B cell (primary cell): ENCODE measurements at regions not wholly inside any gene's neighbourhood (a gene's known extent, or its start where the extent isn't known, plus 50 kb on each side); places are given as distances from the start of the nearest gene placed in this dataset.

Source experiments
- ATAC-seq: fragments of 200-7000 bp; cut with Tn5 transposase; one replicate; pipeline ENCODE4 v1.10.0; 2021; ENCODE audit warnings: low read depth, mild to moderate bottlenecking, moderate number of reproducible peaks, moderate library complexity
- CTCF ChIA-PET: fragments of 350-600 bp; sonication (Branson Sonifier 250); formaldehyde crosslinking; loops from one replicate; lab custom pipeline; 2021; ENCODE audit warnings: antibody characterized with exemption, inconsistent platforms; lab: Charles Lee
- POLR2A ChIA-PET: fragments of 350-600 bp; sonication (Branson Sonifier 250); formaldehyde crosslinking; loops from one replicate; lab custom pipeline; 2021; ENCODE audit warnings: antibody characterized with exemption; lab: Charles Lee
- DNase-seq: peaks from one replicate; pipeline ENCODE4 v3.0.0; 2013
- H2AFZ ChIP-seq: 2 replicates; pipeline ENCODE4 v1.6.1; 2012; ENCODE audit warnings: mild to moderate bottlenecking, low read depth, low read length; ENCODE audit not compliant: insufficient read depth, poor library complexity, severe bottlenecking
- H3K27ac ChIP-seq, 2 donors: 1 replicate in 1 of 2; 2 replicates in 1 of 2; pipeline ENCODE4 v1.5.1; 2012 to 2013; ENCODE audit warnings: low read length in 2 of 2, mild to moderate bottlenecking in 2 of 2, moderate library complexity in 1 of 2
- H3K27me3 ChIP-seq, 4 experiments: fragments of 200-600 bp in 1 of 4; sonication (generic) in 1 of 4; replicated peaks in 1 of 4; 1 replicate in 2 of 4; 2 replicates in 2 of 4; pipeline versions ENCODE4 v1.6.1 to v1.7.0; 2013 to 2016; ENCODE audit warnings: low read length in 3 of 4, mild to moderate bottlenecking in 2 of 4, mixed read lengths in 1 of 4, moderate library complexity in 1 of 4; ENCODE audit not compliant: insufficient read depth in 4 of 4, control insufficient read depth in 3 of 4; ENCODE audit errors: control extremely low read depth in 1 of 4
- H3K36me3 ChIP-seq, 2 experiments: replicated peaks in 1 of 2; 1 replicate in 1 of 2; 2 replicates in 1 of 2; pipeline versions ENCODE4 v1.6.1 to v1.7.1; 2013; ENCODE audit warnings: low read length in 1 of 2; ENCODE audit not compliant: insufficient read depth in 2 of 2, control insufficient read depth in 1 of 2; ENCODE audit errors: control extremely low read depth in 1 of 2, extremely low read depth in 1 of 2
- H3K4me1 ChIP-seq, 2 donors: fragments of 200-600 bp in 1 of 2; sonication (generic) in 1 of 2; 1 replicate in 1 of 2; 2 replicates in 1 of 2; pipeline versions ENCODE4 v1.5.1 to v1.6.1; 2013 to 2017; ENCODE audit warnings: low read length in 2 of 2; ENCODE audit not compliant: control insufficient read depth in 2 of 2, insufficient read depth in 2 of 2
- H3K4me2 ChIP-seq: replicated peaks from 2 replicates; pipeline ENCODE3; 2012; ENCODE audit warnings: mild to moderate bottlenecking, low read depth, low read length; ENCODE audit not compliant: poor library complexity, severe bottlenecking
- H3K4me3 ChIP-seq, 5 experiments: fragments of 200-600 bp in 1 of 5; sonication (generic) in 1 of 5; 1 replicate in 3 of 5; 2 replicates in 2 of 5; pipeline versions ENCODE4 v1.5.1 to v1.7.0; 2011 to 2016; ENCODE audit warnings: low read length in 4 of 5, mild to moderate bottlenecking in 4 of 5, low read depth in 2 of 5, control low read depth in 1 of 5, moderate library complexity in 1 of 5; ENCODE audit not compliant: insufficient read depth in 1 of 5; ENCODE audit errors: control extremely low read depth in 1 of 5, extremely low read depth in 1 of 5
- H3K79me2 ChIP-seq: fragments of 200-600 bp; sonication (generic); one replicate; pipeline ENCODE4 v1.6.0; 2016; ENCODE audit warnings: low read length; ENCODE audit not compliant: control insufficient read depth, insufficient read depth
- H3K9ac ChIP-seq: fragments of 200-600 bp; sonication (generic); 2 replicates; pipeline ENCODE4 v1.6.1; 2017; ENCODE audit warnings: mild to moderate bottlenecking, low read length, moderate library complexity
- H3K9me3 ChIP-seq, 3 donors: one replicate each; pipeline versions ENCODE4 v1.6.1 to v1.7.1; 2013; ENCODE audit warnings: low read length in 2 of 3; ENCODE audit not compliant: control insufficient read depth in 2 of 3, insufficient read depth in 1 of 3; ENCODE audit errors: control extremely low read depth in 1 of 3
- H4K20me1 ChIP-seq: 2 replicates; pipeline ENCODE4 v1.6.0; 2012; ENCODE audit warnings: mild to moderate bottlenecking, low read length; ENCODE audit not compliant: insufficient read depth, control insufficient read depth, poor library complexity, severe bottlenecking
- H3K27ac Mint-ChIP-seq: one replicate; pipeline ENCODE4 v1.8.0; 2021; ENCODE audit warnings: mixed read lengths
- H3K27me3 Mint-ChIP-seq: one replicate; pipeline ENCODE4 v1.8.0; 2021; ENCODE audit warnings: mixed read lengths
- H3K4me1 Mint-ChIP-seq: one replicate; pipeline ENCODE4 v1.8.0; 2021; ENCODE audit warnings: mixed read lengths
- H3K4me3 Mint-ChIP-seq: one replicate; pipeline ENCODE4 v1.8.0; 2021; ENCODE audit warnings: mixed read lengths
- H3K9me3 Mint-ChIP-seq: one replicate; pipeline ENCODE4 v1.8.0; 2022; ENCODE audit warnings: mixed read lengths; ENCODE audit not compliant: insufficient read depth
- CTCF ChIP-seq: fragments of 200-600 bp; IDR thresholded peaks from one replicate; pipeline ENCODE4 v1.8.0; 2022; ENCODE audit warnings: antibody characterized with exemption, mild to moderate bottlenecking
- EZH2 ChIP-seq: IDR thresholded peaks from 2 replicates; pipeline ENCODE4 v1.6.1; 2012; ENCODE audit warnings: borderline replicate concordance, low read depth, mild to moderate bottlenecking, moderate library complexity, low read length; ENCODE audit not compliant: insufficient read depth, poor library complexity, severe bottlenecking
- WGBS: methylation state at CpG from one replicate; pipeline ENCODE4 v1.1.5; 2013; ENCODE audit warnings: missing lambda C conversion rate; ENCODE audit not compliant: insufficient coverage; 5-methylcytosine and 5-hydroxymethylcytosine counted together
- intact Hi-C: fragments of 100-400 bp; cut with micrococcal nuclease; formaldehyde crosslinking; loops from one replicate; pipeline ENCODE4 v1.10.0; 2022

GRCh38 chr2:228321015-228321414 lies 139.5 kb upstream of the SPHKAP start:
- no peaks in the 10 kb centered on the region for H3K4me1 ChIP-seq
- TF ChIP-seq CTCF (no peak), EZH2 (no peak)
- H3K4me3 ChIP-seq = no peak overlapping the region
- no peak overlapping the region for H3K27ac Mint-ChIP-seq
- H3K36me3 ChIP-seq = no peaks in the 10 kb centered on the region
- H3K4me1 Mint-ChIP-seq = no peaks in the 10 kb centered on the region
- H4K20me1 ChIP-seq = no peaks in the 10 kb centered on the region
- H3K9me3 Mint-ChIP-seq = peaks cover 2% of the 10 kb centered on the region
- H3K4me2 ChIP-seq = no peak overlapping the region
- no peaks in the 10 kb centered on the region for H3K79me2 ChIP-seq
- H3K4me3 Mint-ChIP-seq = no peak overlapping the region
- no peak overlapping the region for H3K27ac ChIP-seq
- H3K27me3 Mint-ChIP-seq = no peaks in the 10 kb centered on the region
- no peak overlapping the region for H2AFZ ChIP-seq
- ChIA-PET CTCF (no interaction called here), POLR2A (no interaction called here)
- H3K9ac ChIP-seq = no peak overlapping the region
- intact Hi-C loops = no loop called here
- 100% methylated on average over 5 of the region's 7 CpGs for WGBS
- peaks cover 0 to 2% (median 0%) of the 10 kb centered on the region in 3 donors for H3K9me3 ChIP-seq
- H3K27me3 ChIP-seq = no peaks in the 10 kb centered on the region
- no peak for DNase-seq
- no peak for ATAC-seq

GRCh38 chr2:228318218-228318617 lies 136.7 kb upstream of the SPHKAP start:
- no peaks in the 10 kb centered on the region for H3K36me3 ChIP-seq
- TF ChIP-seq CTCF = no peak
- TF ChIP-seq EZH2 = no peak
- no peak for DNase-seq
- no peak overlapping the region for H3K27ac ChIP-seq
- Mint-ChIP-seq H3K9me3 (peaks cover 2% of the 10 kb centered on the region), H3K27ac (no peak overlapping the region), H3K4me3 (no peak overlapping the region), H3K4me1 (no peaks in the 10 kb centered on the region), H3K27me3 (no peaks in the 10 kb centered on the region)
- H3K4me3 ChIP-seq = no peak overlapping the region
- H3K9ac ChIP-seq = no peak overlapping the region
- no peaks in the 10 kb centered on the region for H3K27me3 ChIP-seq
- no peaks in the 10 kb centered on the region for H3K4me1 ChIP-seq
- intact Hi-C loops = no loop called here
- H3K79me2 ChIP-seq = no peaks in the 10 kb centered on the region
- 80% methylated on average over 1 of the region's 1 CpG for WGBS
- no peak overlapping the region for H3K4me2 ChIP-seq
- ChIA-PET POLR2A (no interaction called here), CTCF (no interaction called here)
- H4K20me1 ChIP-seq = no peaks in the 10 kb centered on the region
- H2AFZ ChIP-seq = no peak overlapping the region
- peaks cover 0 to 2% (median 0%) of the 10 kb centered on the region in 3 donors for H3K9me3 ChIP-seq
- no peak for ATAC-seq
